ENCODE measurements at regions not wholly inside any gene's neighbourhood (a gene's known extent, or its start where the extent isn't known, plus 50 kb on each side); places are given as distances from the start of the nearest gene placed in this dataset.

- DNase-seq (ENCODE audit: low spot score in 2 of 2, unreplicated experiment in 2 of 2): no peak
- H3K27ac Mint-ChIP-seq: no peak overlapping the region
- H3K36me3 Mint-ChIP-seq: peaks cover 12% of the 10 kb centered on the region
- no peak overlapping the region for H3K4me3 Mint-ChIP-seq
- peaks cover 4% of the 10 kb centered on the region for H3K9me3 Mint-ChIP-seq
- peaks cover 3% of the 10 kb centered on the region for H3K4me1 Mint-ChIP-seq
- TF ChIP-seq, protein P1, sequence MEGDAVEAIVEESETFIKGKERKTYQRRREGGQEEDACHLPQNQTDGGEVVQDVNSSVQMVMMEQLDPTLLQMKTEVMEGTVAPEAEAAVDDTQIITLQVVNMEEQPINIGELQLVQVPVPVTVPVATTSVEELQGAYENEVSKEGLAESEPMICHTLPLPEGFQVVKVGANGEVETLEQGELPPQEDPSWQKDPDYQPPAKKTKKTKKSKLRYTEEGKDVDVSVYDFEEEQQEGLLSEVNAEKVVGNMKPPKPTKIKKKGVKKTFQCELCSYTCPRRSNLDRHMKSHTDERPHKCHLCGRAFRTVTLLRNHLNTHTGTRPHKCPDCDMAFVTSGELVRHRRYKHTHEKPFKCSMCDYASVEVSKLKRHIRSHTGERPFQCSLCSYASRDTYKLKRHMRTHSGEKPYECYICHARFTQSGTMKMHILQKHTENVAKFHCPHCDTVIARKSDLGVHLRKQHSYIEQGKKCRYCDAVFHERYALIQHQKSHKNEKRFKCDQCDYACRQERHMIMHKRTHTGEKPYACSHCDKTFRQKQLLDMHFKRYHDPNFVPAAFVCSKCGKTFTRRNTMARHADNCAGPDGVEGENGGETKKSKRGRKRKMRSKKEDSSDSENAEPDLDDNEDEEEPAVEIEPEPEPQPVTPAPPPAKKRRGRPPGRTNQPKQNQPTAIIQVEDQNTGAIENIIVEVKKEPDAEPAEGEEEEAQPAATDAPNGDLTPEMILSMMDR (IDR thresholded peaks at IDR 0.05; ENCODE audit: unreplicated experiment): no peak
- no peaks in the 10 kb centered on the region for H3K27me3 Mint-ChIP-seq (ENCODE audit: low read depth)
Measured at GRCh38 chrX:74231625-74232024, 72.4 kb upstream of the ZCCHC13 start.

DNA sequence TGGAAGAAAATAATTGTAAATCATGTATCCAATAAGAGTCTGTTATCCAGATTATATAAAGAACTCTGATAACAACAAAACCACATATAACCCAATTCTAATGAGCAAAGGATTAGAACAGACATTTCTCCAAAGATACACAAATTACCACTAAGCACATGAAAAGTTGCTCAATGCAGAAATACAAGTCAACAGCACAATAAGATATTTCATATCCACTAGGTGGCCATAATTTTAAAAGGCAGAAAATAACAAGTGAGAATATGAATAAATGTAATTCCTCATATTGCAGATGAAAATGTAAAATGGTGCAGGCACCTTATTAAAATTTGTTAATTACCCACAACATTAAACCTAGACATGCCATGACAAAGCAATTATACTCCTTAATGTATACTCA lies 73.9 kb upstream of the ZCCHC13 start:
- peaks cover 24% of the 10 kb centered on the region for H3K36me3 Mint-ChIP-seq
- H3K4me3 Mint-ChIP-seq: no peak overlapping the region
- H3K4me1 Mint-ChIP-seq: peaks cover 3% of the 10 kb centered on the region
- no peaks in the 10 kb centered on the region for H3K27me3 Mint-ChIP-seq (ENCODE audit: low read depth)
- H3K9me3 Mint-ChIP-seq: peaks cover 15% of the 10 kb centered on the region
- DNase-seq (ENCODE audit: low spot score in 2 of 2, unreplicated experiment in 2 of 2): no peak
- TF ChIP-seq, protein P1 (IDR thresholded peaks at IDR 0.05; ENCODE audit: unreplicated experiment): no peak
- no peak overlapping the region for H3K27ac Mint-ChIP-seq

GRCh38 chrX:74225111-74225510 lies 78.9 kb upstream of the ZCCHC13 start:
- Mint-ChIP-seq H3K27me3 (ENCODE audit: low read depth) (no peaks in the 10 kb centered on the region), H3K27ac (no peak overlapping the region), H3K4me3 (no peak overlapping the region), H3K9me3 (peaks cover 19% of the 10 kb centered on the region), H3K4me1 (no peaks in the 10 kb centered on the region), H3K36me3 (peaks cover 35% of the 10 kb centered on the region)
- TF ChIP-seq, protein P1 (IDR thresholded peaks at IDR 0.05; ENCODE audit: unreplicated experiment): no peak
- no peak for DNase-seq (ENCODE audit: low spot score in 2 of 2, unreplicated experiment in 2 of 2)

DNA sequence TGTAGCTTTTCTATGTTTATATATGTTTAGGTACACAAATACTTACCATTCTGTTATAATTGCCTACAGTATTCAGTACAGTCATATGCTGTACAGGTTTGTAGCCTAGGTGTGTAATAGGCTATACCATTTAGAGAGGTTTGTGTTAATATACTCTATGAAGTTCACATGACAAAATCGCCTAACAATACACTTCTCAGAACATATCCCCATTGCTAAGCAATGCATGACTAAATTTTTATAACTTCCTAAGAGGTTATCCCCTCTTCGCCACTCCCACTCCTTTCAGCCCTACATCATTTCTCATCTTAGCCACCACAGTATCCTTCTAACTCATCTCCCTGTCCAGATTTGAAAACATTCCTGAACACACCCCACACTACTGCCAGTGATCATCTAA lies 83.7 kb upstream of the ZCCHC13 start:
- DNase-seq (ENCODE audit: low spot score in 2 of 2, unreplicated experiment in 2 of 2): no peak
- TF ChIP-seq, protein P1 (IDR thresholded peaks at IDR 0.05; ENCODE audit: unreplicated experiment): no peak
- Mint-ChIP-seq H3K4me1 (peaks cover 6% of the 10 kb centered on the region), H3K27ac (no peak overlapping the region), H3K27me3 (ENCODE audit: low read depth) (no peaks in the 10 kb centered on the region), H3K36me3 (peaks cover 19% of the 10 kb centered on the region), H3K9me3 (peaks cover 4% of the 10 kb centered on the region), H3K4me3 (no peak overlapping the region)

GRCh38 chrX:74218895-74219294 lies 85.1 kb upstream of the ZCCHC13 start:
- DNase-seq (ENCODE audit: low spot score in 2 of 2, unreplicated experiment in 2 of 2): no peak
- TF ChIP-seq, protein P1 (IDR thresholded peaks at IDR 0.05; ENCODE audit: unreplicated experiment): no peak
- Mint-ChIP-seq H3K27ac (no peak overlapping the region), H3K27me3 (ENCODE audit: low read depth) (no peaks in the 10 kb centered on the region), H3K9me3 (peaks cover 1% of the 10 kb centered on the region), H3K36me3 (peaks cover 21% of the 10 kb centered on the region), H3K4me1 (peaks cover 6% of the 10 kb centered on the region), H3K4me3 (no peak overlapping the region)

DNA sequence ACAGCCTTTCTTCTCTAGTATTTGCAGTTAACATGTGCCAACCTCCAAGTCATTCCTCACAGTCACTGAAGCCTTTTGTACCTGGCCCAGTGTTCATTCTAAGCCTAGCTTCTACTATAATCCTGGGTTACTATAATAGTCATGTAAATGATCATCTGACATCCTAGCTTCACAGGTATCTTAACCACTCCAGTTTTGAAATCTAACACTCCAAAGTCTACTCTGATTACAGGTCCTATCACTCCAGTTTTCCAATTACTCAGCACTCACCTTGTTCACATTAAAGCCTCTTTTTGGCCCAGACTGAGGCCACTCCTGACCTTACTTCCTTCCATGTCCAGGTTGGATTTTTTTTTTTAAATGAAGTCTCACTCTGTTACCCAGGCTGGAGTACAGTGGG lies 87.6 kb upstream of the ZCCHC13 start:
- no peak for DNase-seq (ENCODE audit: low spot score in 2 of 2, unreplicated experiment in 2 of 2)
- H3K27ac Mint-ChIP-seq: no peak overlapping the region
- no peaks in the 10 kb centered on the region for H3K27me3 Mint-ChIP-seq (ENCODE audit: low read depth)
- peaks cover 6% of the 10 kb centered on the region for H3K4me1 Mint-ChIP-seq
- no peak overlapping the region for H3K4me3 Mint-ChIP-seq
- TF ChIP-seq, protein P1 (IDR thresholded peaks at IDR 0.05; ENCODE audit: unreplicated experiment): no peak
- peaks cover 36% of the 10 kb centered on the region for H3K36me3 Mint-ChIP-seq
- H3K9me3 Mint-ChIP-seq: peaks cover 5% of the 10 kb centered on the region
